Sigmoid colon (tissue), 6 donors: ENCODE measurements at regions not wholly inside any gene's neighbourhood (a gene's known extent, or its start where the extent isn't known, plus 50 kb on each side); places are given as distances from the start of the nearest gene placed in this dataset.

Experiments used
- DNase-seq: peaks from one replicate; pipeline ENCODE4 v3.0.0-alpha.2; 2019
- H3K27ac ChIP-seq, 4 donors: fragments of 200-600 bp; sonication (generic); one replicate each; pipeline ENCODE4 v1.5.1; 2016 to 2019; ENCODE audit warnings: mild to moderate bottlenecking in 1 of 4
- H3K27me3 ChIP-seq, 3 donors: fragments of 200-600 bp; sonication (generic); one replicate each; pipeline ENCODE4 v1.5.1; 2019; ENCODE audit warnings: mild to moderate bottlenecking in 1 of 3
- H3K36me3 ChIP-seq, 4 donors: fragments of 200-600 bp; sonication (generic); one replicate each; pipeline ENCODE4 v1.5.1; 2016 to 2019
- H3K4me1 ChIP-seq, 4 donors: fragments of 200-600 bp; sonication (generic); one replicate each; pipeline ENCODE4 v1.5.1; 2017 to 2019
- H3K4me3 ChIP-seq, 4 donors: fragments of 200-600 bp; sonication (generic); one replicate each; pipeline ENCODE4 v1.5.1; 2017 to 2019; ENCODE audit warnings: mild to moderate bottlenecking in 2 of 4, moderate library complexity in 1 of 4
- H3K9me3 ChIP-seq, 4 donors: fragments of 200-600 bp in 3 of 4; sonication (generic) in 3 of 4; one replicate each; pipeline versions ENCODE4 v1.5.1 to v1.6.1; 2013 to 2019
- CTCF ChIP-seq, 4 experiments: fragments of 450-650 bp in 3 of 4; fragments of 200-600 bp in 1 of 4; IDR thresholded peaks; one replicate each; pipeline ENCODE4 v1.5.1; 2016 to 2019; ENCODE audit warnings: antibody characterized with exemption in 4 of 4, mild to moderate bottlenecking in 3 of 4, moderate library complexity in 2 of 4
- EP300 ChIP-seq, 4 donors: sonication (generic); formaldehyde crosslinking; IDR thresholded peaks; one replicate each; pipeline ENCODE4 v1.6.1; 2017; ENCODE audit warnings: antibody characterized with exemption in 4 of 4
- POLR2A ChIP-seq, 2 donors: fragments of 450-650 bp; IDR thresholded peaks; one replicate each; pipeline ENCODE4 v1.6.1; 2016; ENCODE audit warnings: antibody characterized with exemption in 2 of 2, mild to moderate bottlenecking in 2 of 2, moderate library complexity in 2 of 2
- POLR2AphosphoS5 ChIP-seq, 4 donors: sonication (generic); formaldehyde crosslinking; IDR thresholded peaks; one replicate each; pipeline ENCODE4 v1.6.1; 2017; ENCODE audit warnings: antibody characterized with exemption in 4 of 4
- WGBS, 2 donors: extraction: QIAGEN DNeasy Blood & Tissue Kit; methylation state at CpG; one replicate each; pipeline ENCODE4 v1.1.7; 2013; 5-methylcytosine and 5-hydroxymethylcytosine counted together
- intact Hi-C: fragments of 100-400 bp; cut with DNase I; formaldehyde crosslinking; loops from one replicate; pipeline ENCODE4 v1.15.1; 2023
- donor health status: healthy with polysubstance abuse.
- donor health status: healthy.

GRCh38 chr10:105643660-105644059 lies 1002.6 kb downstream of the SORCS3 start:
- no peak for DNase-seq
- H3K4me1 ChIP-seq = no peaks in the 10 kb centered on the region
- no peaks in the 10 kb centered on the region for H3K36me3 ChIP-seq
- intact Hi-C loops = no loop called here
- H3K9me3 ChIP-seq = peaks cover 0 to 2% (median 0%) of the 10 kb centered on the region in 4 donors
- no peaks in the 10 kb centered on the region for H3K27me3 ChIP-seq
- no peak for TF ChIP-seq POLR2AphosphoS5 (IDR thresholded peaks at IDR 0.05)
- TF ChIP-seq CTCF (IDR thresholded peaks at IDR 0.05) = no peak
- no peak for TF ChIP-seq POLR2A (IDR thresholded peaks at IDR 0.05)
- TF ChIP-seq EP300 (IDR thresholded peaks at IDR 0.05) = no peak
- H3K4me3 ChIP-seq = no peak overlapping the region
- no peak overlapping the region for H3K27ac ChIP-seq

GRCh38 chr10:105634281-105634680 lies 993.2 kb downstream of the SORCS3 start:
- no peak for DNase-seq
- Histone ChIP-seq H3K27ac (no peak overlapping the region), H3K4me1 (no peaks in the 10 kb centered on the region), H3K9me3 (peaks cover 0 to 3% (median 0%) of the 10 kb centered on the region in 4 donors), H3K4me3 (no peak overlapping the region), H3K36me3 (no peaks in the 10 kb centered on the region), H3K27me3 (no peaks in the 10 kb centered on the region)
- WGBS, 2 donors = 16 to 62% methylated on average over 3 of the region's 3 CpGs
- intact Hi-C loops = no loop called here
- TF ChIP-seq POLR2AphosphoS5 (IDR thresholded peaks at IDR 0.05) (no peak), EP300 (IDR thresholded peaks at IDR 0.05) (no peak), POLR2A (IDR thresholded peaks at IDR 0.05) (no peak), CTCF (IDR thresholded peaks at IDR 0.05) (no peak)

GRCh38 chr10:105615715-105616365 lies 974.8 kb downstream of the SORCS3 start:
- intact Hi-C loops = no loop called here
- TF ChIP-seq CTCF (IDR thresholded peaks at IDR 0.05) (no peak), POLR2AphosphoS5 (IDR thresholded peaks at IDR 0.05) (no peak), EP300 (IDR thresholded peaks at IDR 0.05) (no peak), POLR2A (IDR thresholded peaks at IDR 0.05) (no peak)
- no peak for DNase-seq
- Histone ChIP-seq H3K27ac (no peak overlapping the region), H3K9me3 (no peaks in the 10 kb centered on the region), H3K36me3 (no peaks in the 10 kb centered on the region), H3K4me1 (no peaks in the 10 kb centered on the region), H3K27me3 (no peaks in the 10 kb centered on the region), H3K4me3 (no peak overlapping the region)
- WGBS, 2 donors = 26 to 59% methylated on average over 4 of the region's 4 CpGs

- TF ChIP-seq EP300 (IDR thresholded peaks at IDR 0.05) = no peak
- no peak for TF ChIP-seq POLR2AphosphoS5 (IDR thresholded peaks at IDR 0.05)
- TF ChIP-seq POLR2A (IDR thresholded peaks at IDR 0.05) = no peak
- no peak for TF ChIP-seq CTCF (IDR thresholded peaks at IDR 0.05)
- no peak for DNase-seq
- intact Hi-C loops = no loop called here
- no peak overlapping the region for H3K27ac ChIP-seq
- no peaks in the 10 kb centered on the region for H3K27me3 ChIP-seq
- H3K36me3 ChIP-seq = no peaks in the 10 kb centered on the region
- H3K4me1 ChIP-seq = no peaks in the 10 kb centered on the region
- no peaks in the 10 kb centered on the region for H3K9me3 ChIP-seq
- H3K4me3 ChIP-seq = no peak overlapping the region
Measured at GRCh38 chr10:105611244-105611798, 970.2 kb downstream of the SORCS3 start.

GRCh38 chr10:105609451-105609850 lies 968.4 kb downstream of the SORCS3 start:
- intact Hi-C loops = no loop called here
- DNase-seq = no peak
- Histone ChIP-seq H3K27ac (no peak overlapping the region), H3K27me3 (no peaks in the 10 kb centered on the region), H3K4me1 (no peaks in the 10 kb centered on the region), H3K36me3 (no peaks in the 10 kb centered on the region), H3K9me3 (no peaks in the 10 kb centered on the region), H3K4me3 (no peak overlapping the region)
- TF ChIP-seq POLR2A (IDR thresholded peaks at IDR 0.05) (no peak), CTCF (IDR thresholded peaks at IDR 0.05) (no peak), POLR2AphosphoS5 (IDR thresholded peaks at IDR 0.05) (no peak)
- WGBS, 2 donors = 49 to 62% methylated on average over 1 of the region's 1 CpG
